SK-N-SH (cell line): ENCODE measurements at regions not wholly inside any gene's neighbourhood (a gene's known extent, or its start where the extent isn't known, plus 50 kb on each side); places are given as distances from the start of the nearest gene placed in this dataset.
A peak's percentile ranks its signal among the peaks of the same experiment; 100 is the strongest.

Experiments used
- CTCF ChIP-seq: fragments of 200-600 bp; sonication (generic); IDR thresholded peaks from 2 replicates; pipeline ENCODE4 v1.6.1; 2017; ENCODE audit warnings: antibody characterized with exemption, mild to moderate bottlenecking, moderate library complexity
- EZH2phosphoT487 ChIP-seq: fragments of 200-600 bp; sonication (generic); IDR thresholded peaks from 2 replicates; pipeline ENCODE4 v1.6.1; 2017; ENCODE audit warnings: low read depth, mixed run types, mild to moderate bottlenecking, antibody characterized with exemption, moderate library complexity, borderline replicate concordance
- FOXJ3 ChIP-seq: sonication (generic); formaldehyde crosslinking; IDR thresholded peaks from 2 replicates; pipeline ENCODE4 v1.5.1; 2020; ENCODE audit warnings: mild to moderate bottlenecking, missing genetic modification reagents
- JUND ChIP-seq: IDR thresholded peaks from 2 replicates; pipeline ENCODE4 v1.4.0; 2012
- MAX ChIP-seq: IDR thresholded peaks from 2 replicates; pipeline ENCODE4 v1.4.0; 2012; ENCODE audit warnings: low read depth
- POLR2AphosphoS5 ChIP-seq: IDR thresholded peaks from 2 replicates; pipeline ENCODE4 v1.6.1; 2012; ENCODE audit warnings: low read depth, low read length
- RFX5 ChIP-seq: IDR thresholded peaks from 2 replicates; pipeline ENCODE4 v1.6.1; 2012; ENCODE audit warnings: mild to moderate bottlenecking, improper control_type of control experiment, low read length
- RXRA ChIP-seq: IDR thresholded peaks from 2 replicates; pipeline ENCODE4 v1.4.0; 2012; ENCODE audit warnings: low read depth, mild to moderate bottlenecking, borderline replicate concordance
- TAF1 ChIP-seq: IDR thresholded peaks from 2 replicates; pipeline ENCODE4 v1.6.1; 2012; ENCODE audit warnings: low read depth, mild to moderate bottlenecking, low read length, moderate library complexity, borderline replicate concordance
- TCF12 ChIP-seq: IDR thresholded peaks from 2 replicates; pipeline ENCODE4 v1.4.0; 2012
- TEAD4 ChIP-seq: IDR thresholded peaks from 2 replicates; pipeline ENCODE4 v1.4.0; 2012; ENCODE audit warnings: mild to moderate bottlenecking, borderline replicate concordance; ENCODE audit not compliant: insufficient read depth
- YY1 ChIP-seq: IDR thresholded peaks from 2 replicates; pipeline ENCODE4 v1.4.0; 2012; ENCODE audit warnings: low read depth, mild to moderate bottlenecking

- TF ChIP-seq CTCF (peak; percentile 17; the same call in 1 of the 2 replicates), MAX (no peak), RXRA (no peak), RFX5 (no peak), TAF1 (no peak), EZH2phosphoT487 (no peak), TCF12 (no peak), TEAD4 (no peak), YY1 (no peak), JUND (no peak), FOXJ3 (CRISPR knock-in tag) (no peak), POLR2AphosphoS5 (no peak)
Measured at GRCh38 chr5:19314840-19315239, 673.2 kb downstream of the CDH18 start.
